HepG2 (cell line): ENCODE measurements at regions not wholly inside any gene's neighbourhood (a gene's known extent, or its start where the extent isn't known, plus 50 kb on each side); places are given as distances from the start of the nearest gene placed in this dataset.

Experiments used
- ATF7 ChIP-seq, 2 experiments: fragments of 450-650 bp in 1 of 2; sonication (generic) in 1 of 2; formaldehyde crosslinking in 1 of 2; IDR thresholded peaks; 2 replicates each; pipeline versions ENCODE4 v1.4.0 to v1.6.1; 2016 to 2020; ENCODE audit warnings: antibody characterized with exemption in 1 of 2, mild to moderate bottlenecking in 1 of 2, missing genetic modification reagents in 1 of 2
- GLI4 ChIP-seq: sonication (generic); formaldehyde crosslinking; IDR thresholded peaks from 2 replicates; pipeline ENCODE4 v1.5.1; 2020; ENCODE audit warnings: missing genetic modification reagents, mild to moderate bottlenecking, moderate library complexity, borderline replicate concordance
- HIVEP1 ChIP-seq: sonication (generic); formaldehyde crosslinking; IDR thresholded peaks from 2 replicates; pipeline ENCODE4 v1.4.0; 2020; ENCODE audit warnings: mild to moderate bottlenecking, missing genetic modification reagents
- NFIC ChIP-seq: IDR thresholded peaks from 2 replicates; pipeline ENCODE4 v1.6.1; 2012; ENCODE audit warnings: mild to moderate bottlenecking, low read length, inconsistent platforms
- SP140L ChIP-seq: sonication (generic); formaldehyde crosslinking; IDR thresholded peaks from 2 replicates; pipeline ENCODE4 v1.4.0; 2020; ENCODE audit warnings: missing genetic modification reagents, borderline replicate concordance
- SPEN ChIP-seq: sonication (generic); formaldehyde crosslinking; IDR thresholded peaks from 2 replicates; pipeline ENCODE4 v1.5.1; 2020; ENCODE audit warnings: low read depth, mild to moderate bottlenecking, missing genetic modification reagents
- ZFP37 ChIP-seq: sonication (generic); formaldehyde crosslinking; IDR thresholded peaks from 2 replicates; pipeline ENCODE4 v1.4.0; 2020; ENCODE audit warnings: missing genetic modification reagents, borderline replicate concordance
- ZNF143 ChIP-seq: sonication (generic); formaldehyde crosslinking; IDR thresholded peaks from 2 replicates; pipeline ENCODE4 v1.4.0; 2020; ENCODE audit warnings: missing genetic modification reagents
- ZNF24 ChIP-seq: fragments of 450-650 bp; IDR thresholded peaks from 2 replicates; pipeline ENCODE4 v1.6.1; 2017; ENCODE audit warnings: antibody characterized with exemption, mild to moderate bottlenecking
- ZNF564 ChIP-seq: sonication (generic); formaldehyde crosslinking; IDR thresholded peaks from 2 replicates; pipeline ENCODE4 v1.8.1; 2023; ENCODE audit warnings: mild to moderate bottlenecking, missing genetic modification reagents
- ZNF878 ChIP-seq: sonication (generic); formaldehyde crosslinking; IDR thresholded peaks from 2 replicates; pipeline ENCODE4 v1.8.1; 2023; ENCODE audit warnings: mild to moderate bottlenecking, missing genetic modification reagents, moderate library complexity
- ZSCAN29 ChIP-seq: sonication (generic); formaldehyde crosslinking; conservative IDR thresholded peaks from 2 replicates; pipeline ENCODE4 v1.4.0; 2020; ENCODE audit warnings: mild to moderate bottlenecking, missing genetic modification reagents

DNA sequence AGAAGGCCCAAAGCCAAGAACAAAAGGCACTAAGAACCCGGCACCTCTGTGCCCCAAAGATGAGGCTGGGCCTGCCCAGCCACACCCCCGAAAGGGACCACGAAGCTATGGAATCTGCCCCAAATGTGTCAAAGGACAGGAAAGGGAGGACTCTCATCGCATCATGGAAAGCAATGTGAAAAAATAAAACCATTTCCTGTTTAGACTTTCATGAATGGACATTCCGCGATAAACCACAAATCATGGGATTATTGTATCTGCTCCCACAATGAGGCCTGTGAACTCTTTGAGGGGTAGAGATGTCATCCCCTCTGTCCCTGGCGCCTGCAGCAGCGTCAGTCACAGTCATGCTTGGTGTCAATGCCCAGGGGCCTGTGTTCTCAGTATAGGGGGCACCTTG, 135.0 kb downstream of the COPRS start:
- no peak for TF ChIP-seq SPEN
- no peak for TF ChIP-seq NFIC
- no peak for TF ChIP-seq ZNF878 (CRISPR knock-in tag)
- TF ChIP-seq ZFP37 (CRISPR knock-in tag) = no peak
- TF ChIP-seq ZSCAN29 (CRISPR knock-in tag) = no peak
- TF ChIP-seq SP140L (CRISPR knock-in tag) = no peak
- TF ChIP-seq ZNF143 (CRISPR knock-in tag) = no peak
- no peak for TF ChIP-seq GLI4 (CRISPR knock-in tag)
- no peak for TF ChIP-seq ATF7 (IDR thresholded peaks at IDR 0.05)
- no peak for TF ChIP-seq ATF7 (CRISPR knock-in tag; IDR thresholded peaks at IDR 0.05)
- no peak for TF ChIP-seq ZNF564 (CRISPR knock-in tag)
- no peak for TF ChIP-seq HIVEP1 (CRISPR knock-in tag)
- TF ChIP-seq ZNF24 = no peak
